HepG2 (cell line): ENCODE measurements at regions not wholly inside any gene's neighbourhood (a gene's known extent, or its start where the extent isn't known, plus 50 kb on each side); places are given as distances from the start of the nearest gene placed in this dataset.

Source experiments
- ATAC-seq: fragments of 200-7000 bp; cut with Tn5 transposase; 3 replicates; pipeline ENCODE4 v1.9.1; 2020; ENCODE audit warnings: mild to moderate bottlenecking, moderate library complexity
- BruUV-seq: library from RNA; stranded (reverse); fragments of 400-500 nt; replicated peaks from 2 replicates; lab custom pipeline; 2021; lab: Mats Ljungman, UMichigan
- CTCF ChIA-PET: fragments of 300-600 bp; formaldehyde crosslinking; extraction: SDS; loops from one replicate; lab custom pipeline; 2021; ENCODE audit warnings: low total read pairs, inconsistent platforms, low intra/inter-chr PET ratio; lab: Yijun Ruan, JAX
- POLR2A ChIA-PET: fragments of 350-600 bp; sonication (Branson Sonifier 250); formaldehyde crosslinking; loops from one replicate; lab custom pipeline; 2020; ENCODE audit warnings: antibody characterized with exemption, inconsistent platforms; lab: Yijun Ruan, JAX
- DNase-seq: peaks from one replicate; pipeline ENCODE4 v3.0.0-alpha.2; 2015; ENCODE audit warnings: low spot score
- FAIRE-seq: peaks from 3 replicates; lab custom pipeline; 2011; peaks lifted over from hg19 to GRCh38; lab: Jason Lieb, UNC
- H2AFZ ChIP-seq: one replicate; pipeline ENCODE4 v1.6.1; 2011; ENCODE audit warnings: low read length, inconsistent platforms
- H3K27ac ChIP-seq: fragments of 300-600 bp; 3 replicates; pipeline ENCODE4 v1.8.0; 2011; ENCODE audit warnings: mixed run types, mild to moderate bottlenecking, mixed read lengths, low read length, inconsistent platforms; ENCODE audit not compliant: insufficient read depth; ENCODE audit errors: extremely low read length
- H3K27me3 ChIP-seq, 2 experiments: fragments of 200-600 bp in 1 of 2; 2 replicates in 1 of 2; 3 replicates in 1 of 2; pipeline versions ENCODE4 v1.6.0 to v1.8.0; 2011; ENCODE audit warnings: low read length in 2 of 2, mild to moderate bottlenecking in 2 of 2, moderate library complexity in 2 of 2, inconsistent platforms in 1 of 2; ENCODE audit not compliant: insufficient read depth in 2 of 2, control insufficient read depth in 1 of 2
- H3K36me3 ChIP-seq, 2 experiments: fragments of 200-600 bp in 1 of 2; replicated peaks in 1 of 2; 2 replicates in 1 of 2; 3 replicates in 1 of 2; pipeline versions ENCODE4 v1.5.1 to v1.8.0; 2011; ENCODE audit warnings: low read length in 2 of 2, inconsistent platforms in 1 of 2; ENCODE audit not compliant: insufficient read depth in 2 of 2, control insufficient read depth in 1 of 2
- H3K4me1 ChIP-seq: 2 replicates; pipeline ENCODE4 v1.5.1; 2012; ENCODE audit warnings: low read length, inconsistent platforms; ENCODE audit not compliant: insufficient read depth
- H3K4me2 ChIP-seq: 2 replicates; pipeline ENCODE4 v1.6.0; 2011; ENCODE audit warnings: low read depth, low read length, inconsistent platforms
- H3K4me3 ChIP-seq, 3 experiments: fragments of 200-600 bp in 1 of 3; sonication (generic), shearing (Covaris generic) in 1 of 3; replicated peaks in 1 of 3; 2 replicates each; pipeline ENCODE4 v1.5.1; 2011 to 2016; ENCODE audit warnings: low read length in 3 of 3, inconsistent platforms in 2 of 3, low read depth in 2 of 3, mild to moderate bottlenecking in 2 of 3, control low read depth in 1 of 3, mixed read lengths in 1 of 3; ENCODE audit not compliant: insufficient read depth in 1 of 3
- H3K79me2 ChIP-seq: one replicate; pipeline ENCODE4 v1.6.1; 2011; ENCODE audit warnings: low read length, inconsistent platforms; ENCODE audit not compliant: insufficient read depth
- H3K9ac ChIP-seq: 2 replicates; pipeline ENCODE4 v1.6.0; 2011; ENCODE audit warnings: mild to moderate bottlenecking, low read depth, low read length, inconsistent platforms; ENCODE audit not compliant: insufficient read depth
- H3K9me3 ChIP-seq: 2 replicates; pipeline ENCODE4 v1.5.1; 2012; ENCODE audit warnings: mild to moderate bottlenecking, low read length
- H4K20me1 ChIP-seq: 2 replicates; pipeline ENCODE4 v1.6.0; 2011; ENCODE audit warnings: inconsistent platforms, mild to moderate bottlenecking, low read length, moderate library complexity; ENCODE audit not compliant: insufficient read depth
- ADNP ChIP-seq: sonication (generic); formaldehyde crosslinking; IDR thresholded peaks from 2 replicates; pipeline ENCODE4 v1.4.0; 2020; ENCODE audit warnings: missing genetic modification reagents
- AHDC1 ChIP-seq: sonication (generic); formaldehyde crosslinking; IDR thresholded peaks from 2 replicates; pipeline ENCODE4 v1.5.1; 2020; ENCODE audit warnings: mild to moderate bottlenecking, missing genetic modification reagents, borderline replicate concordance
- BCLAF1 ChIP-seq: fragments of 450-650 bp; IDR thresholded peaks from 2 replicates; pipeline ENCODE4 v1.6.1; 2017; ENCODE audit warnings: mild to moderate bottlenecking
- MIER2 ChIP-seq: IDR thresholded peaks from 2 replicates; pipeline ENCODE4 v1.6.1; 2016; ENCODE audit warnings: missing biosample characterization, missing genetic modification reagents
- POLR2AphosphoS5 ChIP-seq: IDR thresholded peaks from 2 replicates; pipeline ENCODE4 v1.6.1; 2012; ENCODE audit warnings: low read depth, low read length
- WGBS: methylation state at CpG from one replicate; pipeline ENCODE4 v1.1.6; 2017; ENCODE audit warnings: low lambda C conversion rate; 5-methylcytosine and 5-hydroxymethylcytosine counted together
- in situ Hi-C: cut with HindIII; loops from 2 replicates; pipeline ENCODE4 v1.10.0; 2017; ENCODE audit warnings: low pct_unique_long_range_greater_than_20kb; ENCODE audit not compliant: extremely low pct_ligation_motif_present
- intact Hi-C: fragments of 100-400 bp; cut with micrococcal nuclease; formaldehyde crosslinking; loops from one replicate; pipeline ENCODE4 v1.10.0; 2022; ENCODE audit not compliant: unreplicated experiment

DNA sequence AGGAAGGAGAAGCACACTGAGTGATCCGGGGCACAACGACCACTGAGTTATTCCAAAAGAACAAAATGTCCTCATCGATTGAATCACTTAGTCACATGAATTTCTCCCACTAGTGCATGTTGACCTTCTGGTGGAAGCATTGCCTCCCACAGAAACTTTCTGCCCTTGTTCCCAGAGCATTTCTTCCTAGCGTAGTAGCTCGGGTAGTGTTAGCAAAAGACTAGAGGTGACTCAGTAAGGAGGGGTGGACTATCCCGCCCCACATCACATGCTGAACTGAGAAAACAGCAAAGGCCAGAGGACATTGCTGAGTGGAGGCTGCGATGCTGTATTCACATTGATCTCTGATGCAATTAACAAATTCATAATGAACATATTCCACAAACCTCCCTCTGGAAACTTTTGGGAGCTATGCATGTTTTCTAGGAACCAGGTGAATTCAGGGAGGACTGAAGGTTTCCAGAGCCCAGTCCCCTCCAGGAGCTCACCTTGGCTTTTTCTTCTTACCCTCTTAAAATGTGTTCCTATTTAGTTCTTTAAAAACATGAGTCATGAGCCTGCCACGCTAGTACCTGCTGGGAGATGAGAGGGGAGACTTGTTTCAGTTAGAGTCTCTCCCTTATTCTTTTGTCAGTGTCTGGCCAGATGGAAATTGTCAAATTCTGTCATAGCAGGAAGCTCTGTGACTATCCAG, 507.9 kb downstream of the CDH26 start:
- Histone ChIP-seq H4K20me1 (no peaks in the 10 kb centered on the region), H3K36me3 (no peaks in the 10 kb centered on the region), H3K27ac (no peak overlapping the region), H3K4me3 (no peak overlapping the region), H3K27me3 (no peaks in the 10 kb centered on the region), H3K9ac (no peak overlapping the region), H2AFZ (no peak overlapping the region), H3K4me1 (no peaks in the 10 kb centered on the region), H3K9me3 (peaks cover 89% of the 10 kb centered on the region), H3K79me2 (no peaks in the 10 kb centered on the region), H3K4me2 (no peak overlapping the region)
- no TSS peak for BruUV-seq
- in situ Hi-C loops, result no loop called here
- TF ChIP-seq MIER2 (CRISPR knock-in tag), result no peak
- no peak for TF ChIP-seq POLR2AphosphoS5
- no peak for TF ChIP-seq ADNP (CRISPR knock-in tag)
- TF ChIP-seq BCLAF1, result no peak
- no peak for TF ChIP-seq AHDC1
- ATAC-seq, result no peak
- intact Hi-C loops, result no loop called here
- no peak for FAIRE-seq
- ChIA-PET POLR2A (no interaction called here), CTCF (no interaction called here)
- no peak for DNase-seq
- 12% methylated on average over 8 of the region's 8 CpGs for WGBS
